ENCODE measurements at regions not wholly inside any gene's neighbourhood (a gene's known extent, or its start where the extent isn't known, plus 50 kb on each side); places are given as distances from the start of the nearest gene placed in this dataset.
"Not testable (repeated sequence)": the region's sequence is repeated elsewhere in the genome, so short reads cannot be mapped to it uniquely, and the experiment has no call there.

DNA sequence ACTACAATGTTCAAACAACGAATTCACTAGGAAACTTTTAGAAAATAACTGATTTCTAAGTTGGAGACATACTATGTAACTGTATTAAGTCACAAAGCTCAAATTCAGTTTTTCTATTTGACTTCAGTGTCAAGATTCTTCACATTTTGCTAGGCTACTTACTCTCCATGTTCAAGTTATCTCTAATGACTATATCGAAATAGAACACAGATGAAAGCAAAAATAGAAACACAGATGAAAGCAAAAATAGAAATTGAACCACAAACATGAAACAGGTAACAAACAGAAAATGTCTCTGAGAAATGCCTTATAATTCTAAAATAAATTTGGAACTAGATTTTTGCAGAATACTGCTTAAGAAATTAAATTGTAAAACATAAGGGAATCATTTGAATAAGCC is 113.5 kb downstream of the SPDYE17 start:
- DNase-seq: not testable (repeated sequence)

GRCh38 chr7:76914361-76914760 is 117.8 kb downstream of the SPDYE17 start:
- not testable (repeated sequence) for DNase-seq

- not testable (repeated sequence) for DNase-seq
These were observed 119.9 kb downstream of the SPDYE17 start for GRCh38 chr7:76912011-76912814.

GRCh38 chr7:76904688-76905087 is 127.5 kb downstream of the SPDYE17 start:
- DNase-seq: not testable (repeated sequence)

- DNase-seq: not testable (repeated sequence)
These were observed 130.0 kb downstream of the SPDYE17 start for GRCh38 chr7:76901944-76902710.

DNA sequence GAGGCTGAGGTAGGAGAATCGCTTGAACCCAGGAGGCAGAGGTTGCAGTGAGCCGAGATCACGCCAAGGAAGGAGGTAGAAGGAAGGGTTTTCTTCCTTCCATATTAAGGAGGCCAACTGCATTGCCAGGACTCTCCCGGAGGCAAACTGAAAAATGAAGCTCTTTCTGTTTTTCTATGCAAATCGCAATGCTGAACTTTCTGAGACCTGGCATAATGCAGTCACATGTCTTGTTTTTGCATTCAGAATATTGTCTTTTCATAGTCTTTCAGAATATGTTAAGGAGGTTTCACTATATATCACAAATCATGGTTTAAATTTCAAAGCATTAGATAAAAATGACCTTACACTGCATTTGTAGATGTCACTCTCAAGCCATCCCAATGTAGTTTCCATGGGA is 133.4 kb downstream of the SPDYE17 start:
- DNase-seq: not testable (repeated sequence)

GRCh38 chr7:76897007-76897406 is 135.2 kb downstream of the SPDYE17 start:
- not testable (repeated sequence) for DNase-seq

- not testable (repeated sequence) for DNase-seq
These were observed 136.5 kb downstream of the SPDYE17 start for GRCh38 chr7:76895696-76896095.

- DNase-seq: not testable (repeated sequence)
These were observed 140.4 kb downstream of the SPDYE17 start for GRCh38 chr7:76891771-76892170.

GRCh38 chr7:76879733-76880288 is 152.3 kb downstream of the SPDYE17 start:
- DNase-seq: not testable (repeated sequence)

GRCh38 chr7:76875760-76876159 is 156.4 kb downstream of the SPDYE17 start:
- not testable (repeated sequence) for DNase-seq

GRCh38 chr7:76870504-76870808 is 161.7 kb downstream of the SPDYE17 start:
- not testable (repeated sequence) for DNase-seq

DNA sequence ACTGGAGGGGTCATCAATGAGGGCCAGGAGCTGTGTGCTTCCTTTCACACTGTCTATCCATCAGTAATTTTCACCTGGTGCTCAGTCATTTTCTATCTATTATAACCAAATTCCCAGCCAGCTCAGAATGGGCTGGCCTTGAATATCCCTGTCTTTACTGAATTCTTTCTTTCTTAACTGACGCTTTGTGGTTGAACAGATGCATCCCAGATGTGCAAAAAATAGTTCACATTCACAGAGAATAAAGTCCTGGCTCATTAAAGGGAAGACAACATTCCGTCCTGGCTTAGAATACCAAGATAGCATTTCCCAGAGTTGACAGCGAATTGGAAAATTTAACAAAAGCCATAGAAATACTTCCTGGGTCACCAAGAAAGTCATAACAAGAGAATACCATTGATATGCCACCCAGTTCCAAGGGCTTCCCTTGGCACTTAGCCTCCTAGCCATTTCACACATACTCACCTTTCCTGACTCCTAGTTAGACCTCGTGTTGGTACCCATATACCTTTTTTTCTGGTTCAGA is 164.7 kb downstream of the SPDYE17 start:
- DNase-seq: not testable (repeated sequence)

DNA sequence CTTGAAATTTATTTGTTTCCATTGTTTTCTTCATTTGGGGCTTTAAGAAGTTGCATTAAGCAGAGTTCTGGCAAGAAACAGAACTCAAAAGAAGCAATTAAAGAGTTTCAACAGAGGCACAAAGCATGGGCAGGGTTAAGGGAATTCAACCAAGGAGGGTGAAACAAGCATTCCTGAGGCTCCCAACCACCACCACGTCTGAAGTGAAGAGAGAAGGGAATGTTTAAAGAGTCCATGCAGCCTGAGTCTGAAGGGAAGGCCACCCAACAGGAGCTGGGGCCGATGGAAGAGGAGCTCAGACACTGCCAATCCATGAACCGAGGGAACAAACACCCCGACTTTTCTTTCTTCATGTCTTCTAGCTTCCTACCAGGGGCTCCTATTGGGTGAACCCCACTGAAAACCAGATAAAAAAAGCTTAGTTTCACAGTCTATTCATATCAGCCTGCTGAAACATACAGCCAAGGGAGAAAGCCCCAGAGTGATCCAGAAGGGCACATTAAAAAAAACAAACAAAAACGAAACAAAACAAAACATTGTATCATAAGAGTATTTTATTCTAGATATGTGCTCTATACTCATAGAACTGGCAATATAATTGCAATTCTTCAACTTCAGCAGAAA is 168.9 kb downstream of the SPDYE17 start:
- DNase-seq: not testable (repeated sequence)

DNA sequence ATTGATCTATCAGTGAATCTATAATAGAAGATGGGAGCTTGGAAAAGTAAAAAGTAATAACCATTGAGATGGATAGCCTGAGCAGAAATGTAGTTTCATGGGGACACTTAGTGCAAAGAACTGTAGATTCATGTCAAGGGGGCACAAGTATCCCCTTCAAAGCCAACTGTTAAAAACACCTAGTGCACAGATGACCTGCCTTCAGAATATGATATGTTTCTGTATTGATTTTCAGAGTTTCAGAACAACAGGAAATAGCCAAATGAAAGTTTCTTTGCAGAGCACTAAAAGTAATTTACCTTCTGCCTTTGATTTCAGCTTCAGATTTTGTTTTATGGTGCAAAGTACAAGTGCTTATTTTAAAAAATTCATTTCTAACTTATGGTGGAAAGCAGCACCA is 169.9 kb downstream of the SPDYE17 start:
- DNase-seq: not testable (repeated sequence)

DNA sequence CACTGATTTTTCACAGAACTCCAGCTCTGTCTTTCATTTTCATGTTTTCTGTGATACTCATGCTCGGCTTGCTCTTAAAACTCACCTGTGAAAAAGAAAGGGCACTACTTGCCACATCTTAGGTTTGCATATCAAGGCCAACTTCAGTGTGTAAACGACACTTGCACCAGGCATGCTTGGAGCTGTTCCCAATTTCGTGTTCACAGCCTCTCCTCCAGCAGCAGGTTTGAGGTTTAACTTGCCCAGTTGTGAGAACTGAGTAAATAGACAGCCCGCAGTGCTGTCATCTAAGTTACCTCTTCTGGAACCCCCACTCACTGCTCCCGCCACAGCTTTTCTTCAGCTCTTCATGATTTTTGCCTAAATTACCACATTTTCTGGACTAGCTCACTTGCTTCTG is 172.2 kb downstream of the SPDYE17 start:
- not testable (repeated sequence) for DNase-seq

- DNase-seq: not testable (repeated sequence)
These were observed 177.5 kb downstream of the SPDYE17 start for GRCh38 chr7:76854631-76855030.

GRCh38 chr7:76852787-76853584 is 179.2 kb downstream of the SPDYE17 start:
- DNase-seq: not testable (repeated sequence)

- DNase-seq: not testable (repeated sequence)
These were observed 179.8 kb downstream of the SPDYE17 start for GRCh38 chr7:76852362-76852761.

DNA sequence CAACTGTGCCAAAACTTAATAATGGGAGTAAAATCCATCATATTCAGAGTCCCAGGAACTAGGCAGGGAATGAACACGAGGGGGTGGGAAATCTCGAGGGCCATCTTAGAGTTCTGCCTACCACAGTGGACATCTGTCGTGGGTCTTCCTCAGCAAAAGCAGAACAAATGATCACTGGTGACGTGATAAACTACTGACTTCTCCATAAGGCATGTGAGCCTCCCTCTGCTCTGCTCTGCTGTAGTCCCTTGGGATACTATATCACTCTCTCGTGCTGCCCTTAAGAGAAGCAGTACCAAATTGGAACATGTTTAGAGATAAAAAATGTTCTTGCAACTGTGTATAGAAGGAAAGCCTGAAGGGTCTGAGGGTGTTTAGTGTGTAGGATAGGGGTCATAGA is 180.5 kb downstream of the SPDYE17 start:
- not testable (repeated sequence) for DNase-seq

DNA sequence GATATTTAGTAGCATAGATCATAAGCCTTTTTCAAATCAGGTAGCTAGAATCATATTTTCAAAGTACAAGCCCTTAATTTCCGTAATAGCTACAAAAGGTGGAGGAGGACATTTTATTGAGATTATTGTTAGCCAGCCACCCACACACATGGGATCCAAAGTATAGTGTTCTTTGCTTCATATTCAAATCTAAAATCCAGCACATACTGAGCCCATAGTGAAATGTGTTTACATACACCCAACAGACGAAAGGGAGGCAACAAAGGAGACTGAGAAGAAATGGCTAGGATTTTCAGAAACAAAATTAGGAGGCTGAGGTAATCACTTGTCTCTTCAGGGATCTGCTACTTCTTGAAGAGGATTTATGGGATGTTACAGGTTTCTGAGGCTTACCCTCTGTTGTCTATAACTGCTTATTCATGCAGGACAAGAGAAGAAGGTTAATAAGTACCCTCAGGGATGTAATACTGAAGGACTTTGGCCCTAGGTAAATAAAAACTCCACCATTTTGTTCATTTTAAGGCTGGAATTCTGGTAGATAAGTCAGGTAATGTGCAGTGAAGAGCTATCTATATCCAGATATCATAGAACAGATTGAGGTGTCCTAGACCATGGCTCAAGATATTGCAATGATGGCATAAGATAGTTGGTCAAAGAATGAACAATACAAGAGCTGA is 182.1 kb downstream of the SPDYE17 start:
- DNase-seq: not testable (repeated sequence)
